ENCODE measurements at regions not wholly inside any gene's neighbourhood (a gene's known extent, or its start where the extent isn't known, plus 50 kb on each side); places are given as distances from the start of the nearest gene placed in this dataset.
A peak's percentile ranks its signal among the peaks of the same experiment; 100 is the strongest.

DNA sequence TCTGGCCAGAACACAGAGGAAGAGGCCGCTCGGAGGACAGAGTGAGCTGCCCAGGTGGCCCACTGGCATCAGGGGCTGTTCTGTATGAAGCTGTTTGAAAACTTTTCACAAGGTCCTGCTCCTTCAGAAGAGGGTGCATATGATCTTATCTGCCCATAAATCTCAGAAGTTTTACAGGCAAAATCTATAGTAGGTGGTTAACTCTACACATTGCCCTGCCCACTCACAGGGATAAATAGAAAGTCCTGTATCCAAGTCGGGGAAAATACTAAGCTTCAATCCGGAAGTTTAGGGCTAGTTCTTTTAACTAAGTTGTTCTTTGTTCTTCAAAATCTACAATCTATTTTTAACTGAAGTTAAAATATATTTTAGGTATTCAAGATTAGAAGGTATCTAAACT, 233.7 kb downstream of the FOXA2 start:
- H3K36me3 ChIP-seq (ENCODE audit: insufficient read depth, low read length): no peaks in the 10 kb centered on the region

GRCh38 chr20:22348010-22348409, 236.4 kb downstream of the FOXA2 start:
- Histone ChIP-seq H3K9me2 (replicated peaks; ENCODE audit: low read depth, low read length) (no peaks in the 10 kb centered on the region), H3K27me3 (ENCODE audit: insufficient read depth, low read length, poor library complexity, severe bottlenecking) (no peaks in the 10 kb centered on the region), H3K9ac (ENCODE audit: low read depth, low read length, poor library complexity, severe bottlenecking) (no peak overlapping the region), H3F3A (ENCODE audit: low read depth) (no peaks in the 10 kb centered on the region), H3K36me3 (ENCODE audit: insufficient read depth, low read length) (no peaks in the 10 kb centered on the region), H3K4me1 (ENCODE audit: insufficient read depth, low read length, poor library complexity, severe bottlenecking) (peaks cover 26% of the 10 kb centered on the region), H3K4me3 (ENCODE audit: low read length, poor library complexity, severe bottlenecking) (no peak overlapping the region), H3K4me2 (ENCODE audit: low read depth, low read length, poor library complexity, severe bottlenecking) (no peak overlapping the region), H2AFZ (ENCODE audit: low read length) (peak overlapping the region; percentile 66; the same call in 1 of the 2 replicates), H3K9me3 (ENCODE audit: insufficient read depth, low read depth, low read length) (no peaks in the 10 kb centered on the region), H4K20me1 (ENCODE audit: insufficient read depth, low read length, poor library complexity, severe bottlenecking) (no peaks in the 10 kb centered on the region), H3K79me2 (ENCODE audit: insufficient read depth, low read length) (no peaks in the 10 kb centered on the region)
- TF ChIP-seq, protein P1, sequence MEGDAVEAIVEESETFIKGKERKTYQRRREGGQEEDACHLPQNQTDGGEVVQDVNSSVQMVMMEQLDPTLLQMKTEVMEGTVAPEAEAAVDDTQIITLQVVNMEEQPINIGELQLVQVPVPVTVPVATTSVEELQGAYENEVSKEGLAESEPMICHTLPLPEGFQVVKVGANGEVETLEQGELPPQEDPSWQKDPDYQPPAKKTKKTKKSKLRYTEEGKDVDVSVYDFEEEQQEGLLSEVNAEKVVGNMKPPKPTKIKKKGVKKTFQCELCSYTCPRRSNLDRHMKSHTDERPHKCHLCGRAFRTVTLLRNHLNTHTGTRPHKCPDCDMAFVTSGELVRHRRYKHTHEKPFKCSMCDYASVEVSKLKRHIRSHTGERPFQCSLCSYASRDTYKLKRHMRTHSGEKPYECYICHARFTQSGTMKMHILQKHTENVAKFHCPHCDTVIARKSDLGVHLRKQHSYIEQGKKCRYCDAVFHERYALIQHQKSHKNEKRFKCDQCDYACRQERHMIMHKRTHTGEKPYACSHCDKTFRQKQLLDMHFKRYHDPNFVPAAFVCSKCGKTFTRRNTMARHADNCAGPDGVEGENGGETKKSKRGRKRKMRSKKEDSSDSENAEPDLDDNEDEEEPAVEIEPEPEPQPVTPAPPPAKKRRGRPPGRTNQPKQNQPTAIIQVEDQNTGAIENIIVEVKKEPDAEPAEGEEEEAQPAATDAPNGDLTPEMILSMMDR (conservative IDR thresholded peaks at IDR 0.05; ENCODE audit: low read length): no peak
- no peak for TF ChIP-seq EZH2phosphoT487 (IDR thresholded peaks at IDR 0.05; ENCODE audit: borderline replicate concordance)

More for the DNA sequence above, 233.7 kb downstream of the FOXA2 start:
- Histone ChIP-seq H3K4me1 (ENCODE audit: insufficient read depth, low read length, poor library complexity, severe bottlenecking) (peaks cover 26% of the 10 kb centered on the region), H3K27me3 (ENCODE audit: insufficient read depth, low read length, poor library complexity, severe bottlenecking) (no peaks in the 10 kb centered on the region), H4K20me1 (ENCODE audit: insufficient read depth, low read length, poor library complexity, severe bottlenecking) (no peaks in the 10 kb centered on the region), H3K9me3 (ENCODE audit: insufficient read depth, low read depth, low read length) (no peaks in the 10 kb centered on the region), H3K4me3 (ENCODE audit: low read length, poor library complexity, severe bottlenecking) (no peak overlapping the region), H3K79me2 (ENCODE audit: insufficient read depth, low read length) (no peaks in the 10 kb centered on the region), H3K4me2 (ENCODE audit: low read depth, low read length, poor library complexity, severe bottlenecking) (no peak overlapping the region), H3K9me2 (replicated peaks; ENCODE audit: low read depth, low read length) (no peaks in the 10 kb centered on the region), H3K9ac (ENCODE audit: low read depth, low read length, poor library complexity, severe bottlenecking) (no peak overlapping the region), H3F3A (ENCODE audit: low read depth) (no peaks in the 10 kb centered on the region), H2AFZ (ENCODE audit: low read length) (no peak overlapping the region)
- no peak for TF ChIP-seq EZH2phosphoT487 (IDR thresholded peaks at IDR 0.05; ENCODE audit: borderline replicate concordance)
- TF ChIP-seq, protein P1 (conservative IDR thresholded peaks at IDR 0.05; ENCODE audit: low read length): no peak

DNA sequence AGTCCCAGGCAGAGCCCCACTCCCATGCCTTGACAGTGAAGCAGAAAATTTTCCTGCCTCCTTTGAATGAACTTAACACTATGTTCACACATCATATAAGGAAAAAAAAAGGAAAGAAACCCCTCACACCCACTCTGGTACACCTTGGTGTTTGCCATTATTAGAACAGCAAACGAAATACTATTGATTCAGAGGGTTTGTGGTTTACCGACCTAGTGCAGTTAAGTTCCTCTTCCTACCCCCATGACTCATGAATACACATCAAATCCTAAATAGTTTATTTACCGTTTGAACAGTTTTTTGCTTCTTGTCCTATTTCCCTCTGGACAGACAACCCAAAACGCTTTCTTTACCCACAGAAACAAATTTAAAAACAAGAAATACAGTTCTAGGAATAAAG, 237.7 kb downstream of the FOXA2 start:
- Histone ChIP-seq H3K9me3 (ENCODE audit: insufficient read depth, low read depth, low read length) (no peaks in the 10 kb centered on the region), H3K27me3 (ENCODE audit: insufficient read depth, low read length, poor library complexity, severe bottlenecking) (no peaks in the 10 kb centered on the region), H4K20me1 (ENCODE audit: insufficient read depth, low read length, poor library complexity, severe bottlenecking) (no peaks in the 10 kb centered on the region), H3K4me2 (ENCODE audit: low read depth, low read length, poor library complexity, severe bottlenecking) (peak overlapping the region; percentile 65), H3F3A (ENCODE audit: low read depth) (no peaks in the 10 kb centered on the region), H3K79me2 (ENCODE audit: insufficient read depth, low read length) (no peaks in the 10 kb centered on the region), H3K4me3 (ENCODE audit: low read length, poor library complexity, severe bottlenecking) (peak overlapping the region; percentile 45), H3K9ac (ENCODE audit: low read depth, low read length, poor library complexity, severe bottlenecking) (peak overlapping the region; percentile 9), H3K36me3 (ENCODE audit: insufficient read depth, low read length) (no peaks in the 10 kb centered on the region), H3K9me2 (replicated peaks; ENCODE audit: low read depth, low read length) (no peaks in the 10 kb centered on the region), H3K4me1 (ENCODE audit: insufficient read depth, low read length, poor library complexity, severe bottlenecking) (peaks cover 26% of the 10 kb centered on the region), H2AFZ (ENCODE audit: low read length) (peak overlapping the region; percentile 66)
- TF ChIP-seq, protein P1 (conservative IDR thresholded peaks at IDR 0.05; ENCODE audit: low read length): no peak
- TF ChIP-seq EZH2phosphoT487 (IDR thresholded peaks at IDR 0.05; ENCODE audit: borderline replicate concordance): no peak

All from Loucy (cell line).